IPS DF 6.9 (cell line): ENCODE measurements at regions not wholly inside any gene's neighbourhood (a gene's known extent, or its start where the extent isn't known, plus 50 kb on each side); places are given as distances from the start of the nearest gene placed in this dataset.
A peak's percentile ranks its signal among the peaks of the same experiment; 100 is the strongest.

Source experiments
- DNase-seq: peaks from one replicate; pipeline ENCODE4 v3.0.0-alpha.2; 2013; ENCODE audit warnings: low read depth, low spot score
- H3K27ac ChIP-seq: one replicate; pipeline ENCODE4 v1.5.1; 2013; ENCODE audit warnings: low read length, control low read depth
- H3K27me3 ChIP-seq: 2 replicates; pipeline ENCODE4 v1.6.1; 2013; ENCODE audit warnings: mild to moderate bottlenecking, low read length; ENCODE audit not compliant: control insufficient read depth, insufficient read depth
- H3K36me3 ChIP-seq: 2 replicates; pipeline ENCODE4 v1.6.1; 2013; ENCODE audit warnings: low read length; ENCODE audit not compliant: control insufficient read depth, insufficient read depth
- H3K4me1 ChIP-seq: 2 replicates; pipeline ENCODE4 v1.6.1; 2013; ENCODE audit warnings: low read length; ENCODE audit not compliant: control insufficient read depth, insufficient read depth
- H3K4me3 ChIP-seq: 2 replicates; pipeline ENCODE4 v1.5.1; 2013; ENCODE audit warnings: mild to moderate bottlenecking, low read length
- H3K9me3 ChIP-seq: 2 replicates; pipeline ENCODE4 v1.6.1; 2013; ENCODE audit warnings: low read length, inconsistent platforms; ENCODE audit not compliant: control insufficient read depth, insufficient read depth
- WGBS: extraction: QIAGEN DNeasy Blood & Tissue Kit; methylation state at CpG from one replicate; pipeline ENCODE4 v1.1.7; 2013; ENCODE audit warnings: mixed read lengths, missing lambda C conversion rate; ENCODE audit not compliant: insufficient read length, insufficient coverage; 5-methylcytosine and 5-hydroxymethylcytosine counted together

DNA sequence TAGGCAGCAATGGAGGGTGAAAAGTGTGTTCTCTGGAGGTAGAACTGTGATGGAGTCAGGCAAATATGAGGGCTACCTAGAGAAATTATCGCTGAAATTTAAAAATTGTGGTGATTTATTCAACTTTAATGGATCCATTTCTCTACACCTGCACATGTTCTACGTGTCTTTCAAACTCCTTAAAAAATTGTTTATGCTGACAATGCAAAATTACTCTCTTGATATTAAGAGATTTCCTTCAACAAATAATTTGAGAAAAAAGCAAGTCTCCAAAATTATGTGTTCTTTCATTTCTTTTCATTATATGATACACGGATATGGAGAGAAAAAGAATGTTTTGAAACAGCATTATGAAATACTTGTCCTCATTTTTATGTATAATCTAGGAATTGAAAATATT is 1151.4 kb upstream of the PABPC4L start:
- no CpG with 5 or more reads among the region's 3 CpGs for WGBS
- Histone ChIP-seq H3K27me3 (no peaks in the 10 kb centered on the region), H3K4me3 (no peak overlapping the region), H3K27ac (no peak overlapping the region), H3K9me3 (no peaks in the 10 kb centered on the region), H3K36me3 (no peaks in the 10 kb centered on the region), H3K4me1 (no peaks in the 10 kb centered on the region)
- no peak for DNase-seq

DNA sequence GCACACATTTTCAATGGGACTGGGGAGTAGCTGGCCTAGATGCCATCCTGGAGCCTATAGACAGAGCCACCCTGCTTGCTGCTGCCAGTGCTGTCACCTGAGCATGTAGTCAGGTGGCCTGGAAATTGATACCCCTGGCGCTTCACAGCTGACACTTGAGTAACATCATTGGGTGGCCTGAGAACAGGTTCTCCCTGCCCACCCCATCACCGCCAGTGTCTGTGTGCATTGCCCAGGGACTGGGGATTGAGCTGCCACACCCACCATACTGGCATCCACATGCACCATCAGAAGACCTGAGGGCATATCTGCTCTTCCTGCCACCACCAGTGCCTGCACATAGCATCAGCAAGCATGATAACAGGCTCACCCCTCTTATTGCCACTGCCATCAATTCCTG is 1142.9 kb upstream of the PABPC4L start:
- Histone ChIP-seq H3K36me3 (no peaks in the 10 kb centered on the region), H3K4me3 (no peak overlapping the region), H3K4me1 (no peaks in the 10 kb centered on the region), H3K27me3 (no peaks in the 10 kb centered on the region), H3K27ac (no peak overlapping the region), H3K9me3 (no peaks in the 10 kb centered on the region)
- WGBS = no CpG with 5 or more reads among the region's 2 CpGs
- DNase-seq = no peak

DNA sequence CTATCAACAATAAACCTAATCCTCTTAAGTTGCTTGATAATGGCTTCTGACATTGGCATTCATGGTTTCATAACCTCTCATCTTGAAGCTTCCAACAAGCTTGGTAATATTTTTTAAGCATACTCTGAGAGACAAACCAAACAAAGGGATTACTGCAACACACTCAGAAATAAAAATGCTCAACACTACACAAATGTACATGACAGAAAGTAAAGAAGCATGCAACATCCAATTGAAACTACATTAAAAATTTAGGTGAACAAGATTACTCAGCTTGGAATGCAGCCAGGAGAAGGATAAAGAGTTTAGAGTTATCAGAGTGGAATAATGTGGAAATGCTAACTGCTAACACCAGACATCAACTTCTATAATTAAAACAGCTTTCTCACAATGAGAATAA is 1136.6 kb upstream of the PABPC4L start:
- Histone ChIP-seq H3K27ac (no peak overlapping the region), H3K4me1 (no peaks in the 10 kb centered on the region), H3K36me3 (no peaks in the 10 kb centered on the region), H3K27me3 (no peaks in the 10 kb centered on the region), H3K4me3 (no peak overlapping the region), H3K9me3 (no peaks in the 10 kb centered on the region)
- no peak for DNase-seq

DNA sequence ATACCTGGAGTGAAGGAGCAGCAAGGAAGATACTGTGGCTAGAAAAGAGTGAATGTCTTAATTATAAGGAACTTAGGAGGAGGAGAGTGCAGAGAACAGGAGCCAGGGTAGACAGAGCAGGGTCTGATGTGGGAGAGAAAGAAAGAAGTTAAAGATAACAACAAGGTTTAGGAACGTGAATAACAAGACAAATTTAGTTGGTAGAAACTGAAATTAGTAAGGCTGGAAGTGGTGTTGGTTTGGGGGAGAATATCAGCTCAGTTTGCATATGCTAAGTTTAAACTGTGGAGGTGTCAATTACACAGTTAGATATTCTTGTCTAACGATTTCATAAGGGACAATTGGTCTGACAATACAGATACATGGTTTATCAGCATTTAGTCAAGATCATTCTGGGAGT is 1123.7 kb upstream of the PABPC4L start:
- DNase-seq = no peak
- no peaks in the 10 kb centered on the region for H3K36me3 ChIP-seq
- H3K27me3 ChIP-seq = no peaks in the 10 kb centered on the region
- no peaks in the 10 kb centered on the region for H3K9me3 ChIP-seq
- no peak overlapping the region for H3K4me3 ChIP-seq
- no CpG with 5 or more reads among the region's 2 CpGs for WGBS
- H3K27ac ChIP-seq = no peak overlapping the region
- H3K4me1 ChIP-seq = no peaks in the 10 kb centered on the region

DNA sequence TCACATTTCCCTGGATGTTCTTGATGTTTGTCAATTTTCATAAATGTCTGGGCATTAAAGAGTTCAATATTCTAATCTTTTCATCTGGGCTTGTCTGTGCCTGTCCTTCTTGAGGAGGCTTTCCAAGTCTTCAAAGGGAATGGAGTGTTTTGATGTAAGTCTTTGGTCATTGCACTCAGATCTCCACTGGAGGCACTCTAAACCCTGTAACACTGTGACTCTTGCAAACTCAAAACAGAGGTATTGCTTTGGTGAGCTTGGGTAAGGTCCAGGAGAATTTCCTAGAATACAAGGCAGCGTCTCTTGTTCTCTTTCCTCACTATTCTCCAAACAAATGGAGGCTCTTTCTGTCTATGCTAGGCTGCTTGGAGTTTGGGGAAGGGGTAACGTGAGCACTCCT is 1118.1 kb upstream of the PABPC4L start:
- DNase-seq = peak; percentile 29
- no peaks in the 10 kb centered on the region for H3K27me3 ChIP-seq

DNA sequence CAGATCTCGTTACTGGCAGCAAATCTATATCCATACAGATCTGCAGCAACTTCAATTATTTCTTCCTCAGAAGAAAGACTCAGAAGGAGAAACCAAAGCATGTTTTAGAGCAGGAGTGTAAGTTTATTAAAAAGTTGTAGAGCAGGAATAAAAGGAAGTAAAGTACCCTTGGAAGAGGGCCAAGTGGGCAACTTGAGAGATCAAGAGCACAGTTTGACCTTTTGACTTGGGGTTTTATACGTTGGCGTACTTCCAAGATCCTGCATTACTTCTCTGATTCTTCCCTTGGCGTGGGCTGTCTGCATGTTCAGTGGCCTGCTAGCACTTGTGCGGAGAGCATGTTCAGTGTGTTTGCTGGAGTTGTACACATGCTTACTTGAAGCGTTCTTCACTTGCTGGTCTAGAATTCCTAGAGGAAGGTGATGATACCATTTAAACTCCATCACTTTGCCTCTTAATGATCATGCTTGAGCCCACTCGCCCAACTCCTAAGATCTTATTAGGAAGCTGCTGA is 1114.7 kb upstream of the PABPC4L start:
- Histone ChIP-seq H3K4me3 (no peak overlapping the region), H3K36me3 (no peaks in the 10 kb centered on the region), H3K9me3 (no peaks in the 10 kb centered on the region), H3K4me1 (no peaks in the 10 kb centered on the region), H3K27ac (no peak overlapping the region), H3K27me3 (no peaks in the 10 kb centered on the region)
- no CpG with 5 or more reads among the region's 7 CpGs for WGBS
- DNase-seq = no peak

More for the DNA sequence above, 1118.1 kb upstream of the PABPC4L start:
- WGBS = no CpG with 5 or more reads among the region's 2 CpGs
- Histone ChIP-seq H3K27ac (no peak overlapping the region), H3K4me1 (no peaks in the 10 kb centered on the region), H3K4me3 (no peak overlapping the region), H3K9me3 (no peaks in the 10 kb centered on the region), H3K36me3 (no peaks in the 10 kb centered on the region)

DNA sequence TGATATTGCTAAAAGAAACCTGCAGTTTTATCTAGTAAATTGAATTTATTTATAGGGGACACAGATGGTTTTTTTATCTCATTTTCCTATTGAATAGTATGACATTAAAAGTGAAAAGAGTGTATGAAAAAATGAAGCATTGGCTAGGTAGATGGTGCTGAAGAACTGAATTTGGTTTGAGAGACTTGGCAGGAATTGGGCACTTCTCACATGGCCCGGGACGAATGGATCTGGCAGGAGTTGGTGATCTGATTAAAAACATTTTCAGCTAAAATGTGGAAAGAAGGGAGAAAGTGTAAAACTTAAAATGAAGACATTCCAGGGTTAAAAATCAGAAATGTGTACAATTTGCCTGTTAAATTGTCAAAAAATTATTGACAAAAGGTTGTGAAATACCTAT is 1088.5 kb upstream of the PABPC4L start:
- Histone ChIP-seq H3K4me1 (no peaks in the 10 kb centered on the region), H3K27ac (no peak overlapping the region), H3K27me3 (no peaks in the 10 kb centered on the region), H3K9me3 (no peaks in the 10 kb centered on the region), H3K36me3 (no peaks in the 10 kb centered on the region), H3K4me3 (no peak overlapping the region)
- DNase-seq = no peak
- no CpG with 5 or more reads among the region's 2 CpGs for WGBS

DNA sequence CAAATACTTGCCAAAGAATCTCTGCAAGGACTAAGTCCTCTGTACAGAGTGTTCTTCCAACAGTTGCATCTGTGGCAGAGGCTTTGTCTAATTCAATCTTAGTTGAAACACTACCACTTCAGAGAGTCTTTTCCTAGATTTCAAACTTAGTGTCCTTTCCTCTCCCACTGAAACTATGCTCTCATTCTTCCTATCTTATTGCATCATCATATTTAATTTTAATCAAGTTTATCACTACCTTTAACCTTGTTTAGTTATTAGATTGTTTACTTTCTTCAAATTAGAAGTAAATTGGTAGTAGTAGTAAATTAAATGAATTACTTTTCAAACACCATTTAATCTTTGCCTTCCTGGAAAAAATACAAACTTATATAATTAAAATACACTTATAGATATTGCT is 1082.3 kb upstream of the PABPC4L start:
- H3K36me3 ChIP-seq = no peaks in the 10 kb centered on the region
- no peak overlapping the region for H3K4me3 ChIP-seq
- no peak overlapping the region for H3K27ac ChIP-seq
- no peaks in the 10 kb centered on the region for H3K9me3 ChIP-seq
- no peaks in the 10 kb centered on the region for H3K4me1 ChIP-seq
- DNase-seq = no peak
- no peaks in the 10 kb centered on the region for H3K27me3 ChIP-seq

DNA sequence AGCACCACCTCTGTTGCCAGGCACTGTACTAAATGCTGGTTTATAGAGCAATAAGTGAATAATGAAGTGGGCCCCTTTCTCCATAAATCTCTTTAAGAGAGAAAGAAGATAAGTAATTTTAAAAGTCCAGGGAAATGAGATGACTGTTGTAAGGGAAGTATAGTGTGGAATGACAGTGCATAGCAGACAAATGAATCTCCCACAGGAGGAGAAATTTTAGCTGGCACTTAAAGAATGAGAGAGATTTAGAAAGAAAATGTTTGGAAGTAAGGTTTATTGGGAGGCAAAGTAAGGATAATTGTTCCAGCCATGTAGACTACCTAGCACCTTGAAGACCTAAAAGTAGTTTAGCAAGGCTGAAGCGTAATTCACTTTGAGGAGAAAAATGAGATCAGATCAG is 1081.1 kb upstream of the PABPC4L start:
- H3K27me3 ChIP-seq = no peaks in the 10 kb centered on the region
- H3K36me3 ChIP-seq = no peaks in the 10 kb centered on the region
- no peak overlapping the region for H3K27ac ChIP-seq
- DNase-seq = no peak
- H3K4me1 ChIP-seq = no peaks in the 10 kb centered on the region
- no peaks in the 10 kb centered on the region for H3K9me3 ChIP-seq
- no peak overlapping the region for H3K4me3 ChIP-seq
- whole genome bisulfite sequencing = no CpG with 5 or more reads among the region's 1 CpG

DNA sequence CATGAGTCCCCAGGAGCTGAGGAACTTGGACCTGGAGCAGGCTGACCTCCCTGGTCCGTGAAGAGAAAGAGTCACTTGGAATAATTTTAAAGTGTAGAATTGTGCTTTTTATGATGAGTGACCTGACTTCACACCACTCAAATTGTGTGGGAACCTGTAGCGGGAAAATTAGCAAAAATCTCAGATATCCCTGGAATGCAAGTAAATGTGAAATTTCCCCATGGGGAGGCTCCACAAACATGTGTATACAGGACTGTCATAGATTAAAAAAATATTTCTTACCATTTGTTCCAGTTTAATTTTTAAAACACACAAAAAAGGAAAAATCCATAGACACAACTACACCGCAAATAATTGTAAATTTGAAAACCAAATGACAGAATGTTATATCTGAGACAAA is 1079.6 kb upstream of the PABPC4L start:
- no CpG with 5 or more reads among the region's 3 CpGs for WGBS

DNA sequence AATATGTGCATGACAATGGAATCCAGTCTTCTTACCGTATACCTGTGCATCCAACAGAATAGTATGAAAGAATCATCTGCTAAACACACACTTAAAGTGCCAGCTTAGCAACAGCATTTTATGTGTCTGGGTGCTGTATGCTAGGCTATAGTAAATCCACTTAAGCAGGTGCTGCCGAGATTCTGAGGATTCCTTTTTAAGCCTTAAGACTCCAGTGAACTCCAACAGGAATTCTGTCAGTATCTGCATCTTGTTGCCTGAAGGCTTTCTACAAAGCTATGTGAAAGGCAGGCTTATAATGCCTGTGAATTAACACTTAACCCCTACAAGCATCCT is 1076.4 kb upstream of the PABPC4L start:
- no peaks in the 10 kb centered on the region for H3K36me3 ChIP-seq
- no peaks in the 10 kb centered on the region for H3K27me3 ChIP-seq
- no peaks in the 10 kb centered on the region for H3K9me3 ChIP-seq
- H3K4me1 ChIP-seq = no peaks in the 10 kb centered on the region
- WGBS = no CpG with 5 or more reads among the region's 2 CpGs
- H3K27ac ChIP-seq = no peak overlapping the region
- DNase-seq = no peak
- no peak overlapping the region for H3K4me3 ChIP-seq

More for the DNA sequence above, 1079.6 kb upstream of the PABPC4L start:
- H3K27me3 ChIP-seq = no peaks in the 10 kb centered on the region
- no peaks in the 10 kb centered on the region for H3K9me3 ChIP-seq
- H3K36me3 ChIP-seq = no peaks in the 10 kb centered on the region
- H3K4me3 ChIP-seq = no peak overlapping the region
- H3K27ac ChIP-seq = no peak overlapping the region
- DNase-seq = no peak
- no peaks in the 10 kb centered on the region for H3K4me1 ChIP-seq
